ENCODE measurements at regions not wholly inside any gene's neighbourhood (a gene's known extent, or its start where the extent isn't known, plus 50 kb on each side); places are given as distances from the start of the nearest gene placed in this dataset.

DNA sequence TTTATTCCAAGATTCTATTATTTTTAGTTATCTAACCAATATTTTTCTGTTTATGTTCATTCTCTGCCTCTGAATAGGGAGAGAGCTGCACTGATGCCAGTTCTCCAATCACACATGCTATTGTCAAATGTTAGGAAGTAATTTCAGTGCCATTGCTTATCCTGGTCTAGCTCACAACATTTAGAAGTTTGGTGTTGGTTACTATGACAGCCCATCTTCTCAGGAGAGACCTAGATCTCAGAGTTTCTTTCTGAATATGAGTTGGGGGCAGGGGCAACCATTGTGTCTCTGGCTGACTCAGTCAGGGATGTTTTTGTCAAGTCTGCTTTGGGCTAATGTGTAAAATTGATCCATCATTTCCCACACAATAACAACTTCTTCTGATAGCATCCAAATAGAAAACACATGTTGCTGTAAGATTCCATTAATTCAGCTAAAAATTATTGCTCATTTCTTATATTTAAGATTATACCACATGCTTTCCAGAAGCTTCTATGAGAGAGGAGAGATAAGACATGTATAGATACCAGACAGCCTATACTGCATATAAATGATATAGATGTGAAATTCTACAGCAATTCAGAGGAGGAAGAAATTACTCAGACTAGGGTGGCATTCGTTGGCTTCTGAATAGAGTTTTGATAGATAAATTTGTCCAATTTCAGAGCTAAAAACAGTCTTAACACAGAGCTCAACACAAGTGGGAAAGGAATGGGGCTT is 64.8 kb downstream of the DACT1 start:
- TF ChIP-seq KDM1A (IDR thresholded peaks at IDR 0.05; ENCODE audit: borderline replicate concordance) (no peak), FOXM1 (IDR thresholded peaks at IDR 0.05; ENCODE audit: low read depth, low read length) (no peak), CREB1 (IDR thresholded peaks at IDR 0.05; ENCODE audit: low read depth) (no peak), NR2C2 (IDR thresholded peaks at IDR 0.05; ENCODE audit: borderline replicate concordance, control insufficient read depth, insufficient read length, low read depth) (no peak)
- TF ChIP-seq, protein P1, sequence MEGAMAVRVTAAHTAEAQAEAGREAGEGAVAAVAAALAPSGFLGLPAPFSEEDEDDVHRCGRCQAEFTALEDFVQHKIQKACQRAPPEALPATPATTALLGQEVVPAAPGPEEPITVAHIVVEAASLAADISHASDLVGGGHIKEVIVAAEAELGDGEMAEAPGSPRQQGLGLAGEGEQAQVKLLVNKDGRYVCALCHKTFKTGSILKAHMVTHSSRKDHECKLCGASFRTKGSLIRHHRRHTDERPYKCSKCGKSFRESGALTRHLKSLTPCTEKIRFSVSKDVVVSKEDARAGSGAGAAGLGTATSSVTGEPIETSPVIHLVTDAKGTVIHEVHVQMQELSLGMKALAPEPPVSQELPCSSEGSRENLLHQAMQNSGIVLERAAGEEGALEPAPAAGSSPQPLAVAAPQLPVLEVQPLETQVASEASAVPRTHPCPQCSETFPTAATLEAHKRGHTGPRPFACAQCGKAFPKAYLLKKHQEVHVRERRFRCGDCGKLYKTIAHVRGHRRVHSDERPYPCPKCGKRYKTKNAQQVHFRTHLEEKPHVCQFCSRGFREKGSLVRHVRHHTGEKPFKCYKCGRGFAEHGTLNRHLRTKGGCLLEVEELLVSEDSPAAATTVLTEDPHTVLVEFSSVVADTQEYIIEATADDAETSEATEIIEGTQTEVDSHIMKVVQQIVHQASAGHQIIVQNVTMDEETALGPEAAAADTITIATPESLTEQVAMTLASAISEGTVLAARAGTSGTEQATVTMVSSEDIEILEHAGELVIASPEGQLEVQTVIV (IDR thresholded peaks at IDR 0.05; ENCODE audit: borderline replicate concordance, partially characterized antibody) = no peak
- TF ChIP-seq, protein P2, sequence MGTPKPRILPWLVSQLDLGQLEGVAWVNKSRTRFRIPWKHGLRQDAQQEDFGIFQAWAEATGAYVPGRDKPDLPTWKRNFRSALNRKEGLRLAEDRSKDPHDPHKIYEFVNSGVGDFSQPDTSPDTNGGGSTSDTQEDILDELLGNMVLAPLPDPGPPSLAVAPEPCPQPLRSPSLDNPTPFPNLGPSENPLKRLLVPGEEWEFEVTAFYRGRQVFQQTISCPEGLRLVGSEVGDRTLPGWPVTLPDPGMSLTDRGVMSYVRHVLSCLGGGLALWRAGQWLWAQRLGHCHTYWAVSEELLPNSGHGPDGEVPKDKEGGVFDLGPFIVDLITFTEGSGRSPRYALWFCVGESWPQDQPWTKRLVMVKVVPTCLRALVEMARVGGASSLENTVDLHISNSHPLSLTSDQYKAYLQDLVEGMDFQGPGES (IDR thresholded peaks at IDR 0.05) = no peak
- TF ChIP-seq, protein P3, sequence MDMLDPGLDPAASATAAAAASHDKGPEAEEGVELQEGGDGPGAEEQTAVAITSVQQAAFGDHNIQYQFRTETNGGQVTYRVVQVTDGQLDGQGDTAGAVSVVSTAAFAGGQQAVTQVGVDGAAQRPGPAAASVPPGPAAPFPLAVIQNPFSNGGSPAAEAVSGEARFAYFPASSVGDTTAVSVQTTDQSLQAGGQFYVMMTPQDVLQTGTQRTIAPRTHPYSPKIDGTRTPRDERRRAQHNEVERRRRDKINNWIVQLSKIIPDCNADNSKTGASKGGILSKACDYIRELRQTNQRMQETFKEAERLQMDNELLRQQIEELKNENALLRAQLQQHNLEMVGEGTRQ (IDR thresholded peaks at IDR 0.05; ENCODE audit: borderline replicate concordance, low read depth, low read length) = no peak

Measured in GM12878 (cell line).